ENCODE measurements at regions not wholly inside any gene's neighbourhood (a gene's known extent, or its start where the extent isn't known, plus 50 kb on each side); places are given as distances from the start of the nearest gene placed in this dataset.
"Not testable (repeated sequence)": the region's sequence is repeated elsewhere in the genome, so short reads cannot be mapped to it uniquely, and the experiment has no call there.

DNA sequence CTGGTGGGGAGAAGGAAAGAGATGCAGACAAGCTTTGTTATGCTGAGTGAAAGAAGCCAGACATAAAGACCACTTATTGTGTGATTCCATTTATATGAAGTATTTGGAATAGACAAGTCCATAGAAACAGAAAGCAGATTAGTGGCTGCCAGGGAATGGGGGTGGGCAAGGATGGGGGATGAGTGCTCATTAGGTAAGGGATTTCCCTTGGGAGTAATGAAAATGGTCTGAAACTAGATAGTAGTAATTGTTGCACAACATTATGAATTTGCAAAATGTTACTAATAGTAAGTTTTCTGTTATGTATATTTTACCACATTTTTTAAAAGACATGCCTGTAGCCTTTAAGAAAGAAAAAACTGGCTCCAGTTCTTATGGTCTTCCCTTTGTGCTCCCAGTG is 154.9 kb downstream of the LNPK start:
- ChIA-PET CTCF (no interaction called here), POLR2A (no interaction called here)
- TF ChIP-seq, protein P1, sequence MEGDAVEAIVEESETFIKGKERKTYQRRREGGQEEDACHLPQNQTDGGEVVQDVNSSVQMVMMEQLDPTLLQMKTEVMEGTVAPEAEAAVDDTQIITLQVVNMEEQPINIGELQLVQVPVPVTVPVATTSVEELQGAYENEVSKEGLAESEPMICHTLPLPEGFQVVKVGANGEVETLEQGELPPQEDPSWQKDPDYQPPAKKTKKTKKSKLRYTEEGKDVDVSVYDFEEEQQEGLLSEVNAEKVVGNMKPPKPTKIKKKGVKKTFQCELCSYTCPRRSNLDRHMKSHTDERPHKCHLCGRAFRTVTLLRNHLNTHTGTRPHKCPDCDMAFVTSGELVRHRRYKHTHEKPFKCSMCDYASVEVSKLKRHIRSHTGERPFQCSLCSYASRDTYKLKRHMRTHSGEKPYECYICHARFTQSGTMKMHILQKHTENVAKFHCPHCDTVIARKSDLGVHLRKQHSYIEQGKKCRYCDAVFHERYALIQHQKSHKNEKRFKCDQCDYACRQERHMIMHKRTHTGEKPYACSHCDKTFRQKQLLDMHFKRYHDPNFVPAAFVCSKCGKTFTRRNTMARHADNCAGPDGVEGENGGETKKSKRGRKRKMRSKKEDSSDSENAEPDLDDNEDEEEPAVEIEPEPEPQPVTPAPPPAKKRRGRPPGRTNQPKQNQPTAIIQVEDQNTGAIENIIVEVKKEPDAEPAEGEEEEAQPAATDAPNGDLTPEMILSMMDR (IDR thresholded peaks at IDR 0.05; ENCODE audit: insufficient read depth, low read length, missing control alignments), result no peak
- no peak for DNase-seq (ENCODE audit: low read depth, low spot score)
- no peak overlapping the region for H3K4me3 ChIP-seq (ENCODE audit: low read depth, low read length)

DNA sequence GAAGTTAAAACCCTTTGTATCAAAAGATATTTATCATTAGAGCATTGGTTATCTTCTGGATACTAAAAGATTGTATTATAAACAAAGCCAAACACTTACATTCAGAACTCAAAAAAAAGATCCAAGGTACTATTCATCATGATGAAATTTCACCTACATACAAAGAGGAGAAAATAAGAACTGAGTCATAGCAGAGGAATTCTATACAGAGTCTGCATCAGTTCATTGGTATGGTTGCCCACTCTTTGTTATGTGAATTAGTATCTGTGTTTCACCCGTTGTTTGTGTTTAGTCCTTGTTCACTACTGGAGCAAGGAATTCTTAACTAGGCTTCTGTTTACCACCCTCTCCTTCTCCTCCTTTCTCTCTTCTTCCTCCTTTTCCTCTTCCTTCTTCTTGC is 157.9 kb downstream of the LNPK start:
- DNase-seq (ENCODE audit: low read depth, low spot score), result no peak
- CTCF ChIA-PET, result no interaction called here
- H3K4me3 ChIP-seq (ENCODE audit: low read depth, low read length), result no peak overlapping the region

DNA sequence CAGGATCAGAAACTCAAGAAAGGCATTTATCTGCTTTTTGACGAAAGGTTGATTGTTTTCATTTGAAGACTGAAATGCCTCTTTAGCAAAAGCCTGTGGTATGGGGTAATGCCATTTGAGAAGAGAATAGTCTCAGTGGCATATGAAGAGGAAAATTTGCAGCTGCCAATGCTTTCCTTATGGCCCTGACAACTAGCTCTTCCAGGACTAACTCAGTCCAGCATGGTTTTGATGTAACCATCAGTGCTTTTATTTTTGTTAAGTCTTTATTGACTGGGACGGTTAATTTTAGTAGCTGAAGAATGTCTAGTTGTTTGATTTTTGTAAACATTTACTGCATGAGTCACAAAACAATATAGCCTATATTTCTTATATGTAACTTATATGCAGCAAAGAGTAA is 158.4 kb downstream of the LNPK start:
- POLR2A ChIA-PET, result no interaction called here
- CTCF ChIA-PET, result no interaction called here
- TF ChIP-seq, protein P1 (IDR thresholded peaks at IDR 0.05; ENCODE audit: insufficient read depth, low read length, missing control alignments), result no peak
- no peak overlapping the region for H3K4me3 ChIP-seq (ENCODE audit: low read depth, low read length)
- DNase-seq (ENCODE audit: low read depth, low spot score), result no peak

More for the DNA sequence above, 157.9 kb downstream of the LNPK start:
- POLR2A ChIA-PET, result no interaction called here
- TF ChIP-seq, protein P1 (IDR thresholded peaks at IDR 0.05; ENCODE audit: insufficient read depth, low read length, missing control alignments), result no peak

DNA sequence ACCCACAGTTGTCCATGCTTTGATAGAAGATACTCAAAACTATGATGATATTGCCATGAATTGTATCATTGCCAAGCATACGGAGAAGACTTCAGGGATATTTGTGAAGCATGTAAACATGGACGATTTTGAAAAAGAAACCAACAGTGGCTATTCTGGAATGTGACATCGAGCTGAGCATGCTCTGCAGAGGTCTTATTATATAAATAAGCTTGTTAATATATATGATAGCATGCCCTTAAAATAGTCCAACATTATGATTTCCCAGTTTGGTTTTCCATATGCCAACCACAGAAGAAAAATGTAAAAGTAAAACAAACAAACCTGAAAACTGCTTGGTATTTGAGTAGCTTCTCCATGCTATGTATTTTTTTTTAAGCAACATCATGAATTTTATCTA is 159.1 kb downstream of the LNPK start:
- TF ChIP-seq, protein P1 (IDR thresholded peaks at IDR 0.05; ENCODE audit: insufficient read depth, low read length, missing control alignments), result no peak
- ChIA-PET POLR2A (no interaction called here), CTCF (no interaction called here)
- H3K4me3 ChIP-seq (ENCODE audit: low read depth, low read length), result no peak overlapping the region
- no peak for DNase-seq (ENCODE audit: low read depth, low spot score)

DNA sequence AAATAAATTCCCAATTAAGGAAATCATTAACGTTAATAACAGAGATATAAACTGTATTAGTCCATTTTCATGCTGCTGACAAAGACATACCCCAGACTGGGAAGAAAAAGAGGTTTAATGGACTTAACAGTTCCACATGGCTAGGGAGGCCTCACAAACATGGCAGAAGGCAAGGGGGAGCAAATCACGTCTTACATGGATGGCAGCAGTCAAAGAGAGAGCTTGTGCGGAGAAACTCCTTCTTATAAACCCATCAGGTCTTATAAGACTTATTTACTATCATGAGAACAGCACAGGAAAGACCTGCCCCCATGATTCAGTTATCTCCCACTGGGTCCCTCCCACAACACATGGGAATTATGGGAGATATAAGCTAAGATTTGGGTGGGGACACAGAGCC is 161.3 kb downstream of the LNPK start:
- DNase-seq (ENCODE audit: low read depth, low spot score); POLR2A ChIA-PET; H3K4me3 ChIP-seq (ENCODE audit: low read depth, low read length); CTCF ChIA-PET: not testable (repeated sequence)

DNA sequence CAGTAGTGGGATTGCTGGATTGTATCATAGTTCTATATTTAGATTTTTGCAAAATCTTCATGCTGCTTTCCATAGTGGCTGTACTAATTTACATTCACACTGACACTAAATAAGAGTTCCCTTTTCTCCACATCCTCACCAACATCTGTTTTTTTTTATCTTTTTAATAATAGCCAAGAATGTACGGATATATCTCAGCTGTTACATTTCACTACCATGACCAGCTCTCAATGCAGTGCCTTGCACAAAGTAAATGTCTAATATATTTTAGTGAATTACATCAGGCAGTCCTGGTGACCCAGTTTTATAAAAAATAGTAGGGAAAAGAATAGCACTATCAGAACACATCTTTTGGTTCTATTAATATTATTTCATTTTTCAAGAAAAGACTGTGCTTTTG is 161.8 kb downstream of the LNPK start:
- H3K4me3 ChIP-seq (ENCODE audit: low read depth, low read length), result no peak overlapping the region
- POLR2A ChIA-PET, result no interaction called here

DNA sequence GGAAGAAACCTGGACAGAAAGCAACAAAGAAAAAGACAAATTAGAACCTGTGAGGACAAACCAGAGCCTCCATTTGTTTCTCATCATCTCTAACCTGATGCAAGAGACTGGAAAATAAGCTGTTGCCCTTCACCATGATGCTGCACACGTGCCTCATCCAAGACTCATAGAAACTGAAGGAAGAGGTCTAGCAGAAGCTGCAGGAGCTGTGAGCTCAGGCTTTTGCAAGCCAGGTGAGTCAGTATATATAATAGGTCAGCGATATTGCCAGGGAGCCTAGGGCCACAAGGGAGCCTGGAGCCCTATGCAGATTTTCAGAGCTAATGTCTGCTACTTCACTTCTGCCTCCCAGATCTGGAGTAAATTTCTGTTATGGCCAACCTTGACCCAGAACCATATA is 163.1 kb downstream of the LNPK start:
- ChIA-PET POLR2A (no interaction called here), CTCF (no interaction called here)
- TF ChIP-seq, protein P1 (IDR thresholded peaks at IDR 0.05; ENCODE audit: insufficient read depth, low read length, missing control alignments), result no peak
- no peak for DNase-seq (ENCODE audit: low read depth, low spot score)
- H3K4me3 ChIP-seq (ENCODE audit: low read depth, low read length), result no peak overlapping the region

More for the DNA sequence above, 161.8 kb downstream of the LNPK start:
- TF ChIP-seq, protein P1 (IDR thresholded peaks at IDR 0.05; ENCODE audit: insufficient read depth, low read length, missing control alignments), result no peak
- CTCF ChIA-PET, result no interaction called here
- DNase-seq (ENCODE audit: low read depth, low spot score), result no peak

All from AG04449 (cell line).